Retina (tissue), 1 donor: ENCODE measurements at regions not wholly inside any gene's neighbourhood (a gene's known extent, or its start where the extent isn't known, plus 50 kb on each side); places are given as distances from the start of the nearest gene placed in this dataset.
"Not testable (repeated sequence)": the region's sequence is repeated elsewhere in the genome, so short reads cannot be mapped to it uniquely, and the experiment has no call there.

ENCODE experiments used
- DNase-seq: peaks from one replicate; pipeline ENCODE4 v3.0.0-alpha.2; 2016

GRCh38 chr10:106378251-106378650 is 786.3 kb downstream of the SORCS1 start:
- no peak for DNase-seq

GRCh38 chr10:106370751-106371150 is 793.8 kb downstream of the SORCS1 start:
- DNase-seq, result no peak

- DNase-seq, result no peak
Observed at GRCh38 chr10:106360870-106361269, 803.6 kb downstream of the SORCS1 start.

- no peak for DNase-seq
Observed at GRCh38 chr10:106355450-106355849, 809.1 kb downstream of the SORCS1 start.

- DNase-seq, result no peak
Observed at GRCh38 chr10:106348933-106349332, 815.6 kb downstream of the SORCS1 start.

GRCh38 chr10:106347547-106347946 is 817.0 kb downstream of the SORCS1 start:
- no peak for DNase-seq

- DNase-seq, result not testable (repeated sequence)
Observed at GRCh38 chr10:106343539-106343938, 821.0 kb downstream of the SORCS1 start.

- DNase-seq, result no peak
Observed at GRCh38 chr10:106341356-106341755, 823.1 kb downstream of the SORCS1 start.

GRCh38 chr10:106338486-106338885 is 826.0 kb downstream of the SORCS1 start:
- no peak for DNase-seq

GRCh38 chr10:106336874-106337273 is 827.6 kb downstream of the SORCS1 start:
- no peak for DNase-seq

GRCh38 chr10:106327747-106328146 is 836.8 kb downstream of the SORCS1 start:
- DNase-seq, result no peak

GRCh38 chr10:106320876-106321275 is 843.6 kb downstream of the SORCS1 start:
- no peak for DNase-seq

- no peak for DNase-seq
Observed at GRCh38 chr10:106320078-106320477, 844.4 kb downstream of the SORCS1 start.

- DNase-seq, result no peak
Observed at GRCh38 chr10:106317554-106317953, 847.0 kb downstream of the SORCS1 start.

GRCh38 chr10:106313041-106313440 is 851.5 kb downstream of the SORCS1 start:
- no peak for DNase-seq

- no peak for DNase-seq
Observed at GRCh38 chr10:106312087-106312486, 852.4 kb downstream of the SORCS1 start.

GRCh38 chr10:106311590-106311989 is 852.9 kb downstream of the SORCS1 start:
- no peak for DNase-seq

GRCh38 chr10:106310596-106310995 is 853.9 kb downstream of the SORCS1 start:
- DNase-seq, result peak; percentile 25

- DNase-seq, result no peak
Observed at GRCh38 chr10:106309376-106309775, 855.1 kb downstream of the SORCS1 start.

GRCh38 chr10:106308284-106308683 is 856.2 kb downstream of the SORCS1 start:
- DNase-seq, result no peak

- DNase-seq, result no peak
Observed at GRCh38 chr10:106304056-106304455, 860.5 kb downstream of the SORCS1 start.

GRCh38 chr10:106302961-106303360 is 861.5 kb downstream of the SORCS1 start:
- no peak for DNase-seq

GRCh38 chr10:106301146-106301545 is 863.4 kb downstream of the SORCS1 start:
- DNase-seq, result no peak

GRCh38 chr10:106296750-106297392 is 867.6 kb downstream of the SORCS1 start:
- DNase-seq, result peak; percentile 16
